ENCODE measurements at regions not wholly inside any gene's neighbourhood (a gene's known extent, or its start where the extent isn't known, plus 50 kb on each side); places are given as distances from the start of the nearest gene placed in this dataset.

DNA sequence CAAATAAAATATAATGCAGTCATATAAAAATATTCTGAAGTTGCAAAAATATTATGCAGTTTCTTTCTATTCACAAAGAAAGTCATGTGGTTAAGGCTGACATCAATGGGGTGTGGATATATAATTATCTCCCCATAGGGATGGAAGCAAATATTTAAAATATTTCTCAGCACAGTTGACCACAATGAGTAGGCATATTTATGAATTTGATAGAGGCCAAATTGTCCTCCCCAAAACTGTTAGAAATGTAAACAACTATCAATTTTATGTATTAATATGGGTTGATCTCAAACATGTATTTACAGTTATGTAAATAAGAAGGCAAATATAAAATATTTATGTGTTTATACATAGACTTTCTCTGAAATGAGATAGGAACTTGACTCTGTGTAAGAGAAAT lies 246.0 kb upstream of the CBLB start:
- TF ChIP-seq CTCF (IDR thresholded peaks at IDR 0.05): no peak
- intact Hi-C loops (cut with DNase I): no loop called here
- no peaks in the 10 kb centered on the region for H3K4me1 ChIP-seq
- no peak for DNase-seq
- ATAC-seq: no peak
- no peaks in the 10 kb centered on the region for H3K9me3 ChIP-seq
- H3K27ac ChIP-seq: no peak overlapping the region
- no peak overlapping the region for H3K4me3 ChIP-seq
- H3K27me3 ChIP-seq (ENCODE audit: low read depth): no peaks in the 10 kb centered on the region
- H3K36me3 ChIP-seq: no peaks in the 10 kb centered on the region

DNA sequence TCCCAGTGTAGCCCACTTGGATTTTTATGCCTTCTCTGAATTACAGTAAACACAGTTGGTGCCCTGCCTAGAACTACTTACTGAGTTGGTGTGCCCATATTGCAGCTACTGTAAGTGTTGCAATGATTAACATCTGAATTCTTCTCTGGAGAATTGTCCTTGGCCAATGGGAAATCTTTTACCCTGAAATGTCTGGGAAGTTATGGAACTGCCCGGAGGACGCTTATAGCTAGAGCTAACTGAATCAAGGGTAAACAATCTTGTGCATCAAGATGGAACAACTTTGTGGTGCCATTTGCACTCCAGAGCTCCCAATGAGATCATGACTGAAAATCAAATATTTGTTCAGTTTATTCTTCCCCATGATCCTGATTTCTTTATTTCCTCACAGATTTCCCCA lies 246.7 kb upstream of the CBLB start:
- intact Hi-C loops (cut with DNase I): no loop called here
- ATAC-seq (no peak), DNase-seq (no peak)
- H3K4me1 ChIP-seq: no peaks in the 10 kb centered on the region
- no peak overlapping the region for H3K4me3 ChIP-seq
- no peaks in the 10 kb centered on the region for H3K9me3 ChIP-seq
- no peak for TF ChIP-seq CTCF (IDR thresholded peaks at IDR 0.05)
- no peak overlapping the region for H3K27ac ChIP-seq
- H3K27me3 ChIP-seq (ENCODE audit: low read depth): no peaks in the 10 kb centered on the region
- H3K36me3 ChIP-seq: no peaks in the 10 kb centered on the region

DNA sequence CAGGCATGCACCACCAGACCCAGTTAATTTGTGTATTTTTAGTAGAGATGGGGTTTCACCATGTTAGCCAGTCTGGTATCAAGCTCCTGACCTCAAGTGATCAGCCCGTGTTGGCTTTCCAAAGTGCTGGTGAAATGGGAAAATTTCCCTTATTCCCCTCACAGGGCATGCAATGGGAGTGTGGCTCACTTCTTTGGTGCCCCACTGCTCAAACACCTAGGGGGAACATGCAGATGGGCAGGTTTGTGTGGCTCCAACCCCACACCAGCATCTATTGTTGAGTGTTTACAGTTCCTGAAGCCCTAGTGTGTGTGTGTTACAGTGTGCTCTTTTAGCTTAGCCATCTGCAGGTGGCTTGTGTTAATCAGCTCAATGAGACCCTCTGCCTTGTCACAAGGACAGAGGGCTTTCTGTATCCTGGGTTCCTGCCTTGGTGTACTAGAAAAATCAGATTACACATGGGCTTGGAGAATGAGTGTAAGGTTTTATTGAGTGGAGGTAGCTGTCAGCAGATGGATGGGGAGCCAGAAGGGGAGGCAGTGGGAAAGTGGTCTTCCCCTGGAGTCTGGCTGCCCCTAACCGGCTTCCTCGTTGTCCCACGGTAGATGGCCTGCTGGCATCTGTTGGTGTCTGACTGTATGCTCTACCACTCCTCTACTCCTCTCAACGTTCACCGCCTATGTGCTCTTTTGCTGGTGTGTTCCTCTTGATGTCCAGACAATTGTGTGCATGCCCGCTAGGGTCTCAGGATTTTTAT lies 248.1 kb upstream of the CBLB start:
- Histone ChIP-seq H3K36me3 (no peaks in the 10 kb centered on the region), H3K4me1 (no peaks in the 10 kb centered on the region), H3K9me3 (no peaks in the 10 kb centered on the region), H3K4me3 (no peak overlapping the region), H3K27me3 (ENCODE audit: low read depth) (no peaks in the 10 kb centered on the region), H3K27ac (no peak overlapping the region)
- ATAC-seq: no peak
- TF ChIP-seq CTCF (IDR thresholded peaks at IDR 0.05): no peak
- intact Hi-C loops (cut with DNase I): no loop called here
- DNase-seq: no peak

DNA sequence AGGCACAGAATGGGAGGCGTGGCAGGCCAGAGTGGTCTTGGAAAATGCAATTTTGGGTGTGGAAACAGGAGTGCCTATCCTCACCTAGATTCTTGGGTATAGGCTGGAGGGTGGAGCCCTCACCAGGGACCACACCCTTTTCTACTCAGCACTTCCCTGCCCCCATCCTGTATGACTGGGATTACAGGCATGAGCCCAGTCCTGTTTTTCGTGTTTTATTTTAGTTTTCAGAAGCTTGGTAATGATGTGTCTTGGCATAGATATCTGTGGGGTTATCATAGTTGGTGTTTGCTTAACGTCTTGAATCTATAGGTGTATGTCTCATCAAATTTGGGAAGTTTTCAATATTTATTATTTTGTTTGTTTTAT lies 248.7 kb upstream of the CBLB start:
- no peaks in the 10 kb centered on the region for H3K4me1 ChIP-seq
- no peak for TF ChIP-seq CTCF (IDR thresholded peaks at IDR 0.05)
- H3K9me3 ChIP-seq: no peaks in the 10 kb centered on the region
- no peak overlapping the region for H3K27ac ChIP-seq
- intact Hi-C loops (cut with DNase I): no loop called here
- H3K27me3 ChIP-seq (ENCODE audit: low read depth): no peaks in the 10 kb centered on the region
- ATAC-seq (no peak), DNase-seq (no peak)
- H3K4me3 ChIP-seq: no peak overlapping the region
- no peaks in the 10 kb centered on the region for H3K36me3 ChIP-seq

- no peak for TF ChIP-seq CTCF (IDR thresholded peaks at IDR 0.05)
- no peak overlapping the region for H3K4me3 ChIP-seq
- no peaks in the 10 kb centered on the region for H3K27me3 ChIP-seq (ENCODE audit: low read depth)
- no peak for DNase-seq
- H3K36me3 ChIP-seq: no peaks in the 10 kb centered on the region
- no peaks in the 10 kb centered on the region for H3K9me3 ChIP-seq
- ATAC-seq: peak in 1 of 2 donors; percentile 42
- H3K27ac ChIP-seq: no peak overlapping the region
- H3K4me1 ChIP-seq: no peaks in the 10 kb centered on the region
- intact Hi-C loops (cut with DNase I): no loop called here
These were observed 250.8 kb upstream of the CBLB start for GRCh38 chr3:106119614-106120082.

Data from lower lobe of right lung (tissue), 2 donors.